ENCODE measurements at regions not wholly inside any gene's neighbourhood (a gene's known extent, or its start where the extent isn't known, plus 50 kb on each side); places are given as distances from the start of the nearest gene placed in this dataset.

DNA sequence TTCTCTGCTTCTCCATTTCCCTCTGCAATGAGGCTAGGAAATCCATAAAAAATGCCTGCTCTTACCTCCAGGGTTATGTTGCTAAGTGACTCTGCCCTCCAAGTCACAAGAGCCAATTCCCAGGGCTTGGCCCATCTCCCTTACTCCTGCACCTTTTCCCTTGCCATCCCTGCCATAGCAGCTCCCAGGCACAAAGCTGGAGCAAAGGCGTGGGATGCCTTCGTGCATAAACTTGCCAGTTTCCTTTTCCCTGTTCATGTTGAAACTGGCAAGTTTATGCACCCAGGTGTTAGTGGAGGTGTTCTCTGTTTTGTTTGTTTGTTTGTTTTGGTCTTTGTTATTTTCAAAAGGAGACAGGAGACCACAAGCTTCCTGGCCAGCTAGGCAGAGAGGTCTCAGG lies 195.1 kb downstream of the ACKR3 start:
- TF ChIP-seq EP300 (IDR thresholded peaks at IDR 0.05) = no peak
- no peak for TF ChIP-seq CTCF (IDR thresholded peaks at IDR 0.05)

Data from ovary (tissue), 3 donors.